Ishikawa (cell line): ENCODE measurements at regions not wholly inside any gene's neighbourhood (a gene's known extent, or its start where the extent isn't known, plus 50 kb on each side); places are given as distances from the start of the nearest gene placed in this dataset.

Experiments used
- CEBPB ChIP-seq: IDR thresholded peaks from 2 replicates; pipeline ENCODE4 v1.6.1; 2012
- CREB1 ChIP-seq: IDR thresholded peaks from 2 replicates; pipeline ENCODE4 v1.6.1; 2012; ENCODE audit warnings: low read depth
- EGR1 ChIP-seq: IDR thresholded peaks from 2 replicates; pipeline ENCODE4 v1.6.1; 2012
- EP300 ChIP-seq: IDR thresholded peaks from 2 replicates; pipeline ENCODE4 v1.6.1; 2012; ENCODE audit warnings: borderline replicate concordance
- FOXM1 ChIP-seq: IDR thresholded peaks from 2 replicates; pipeline ENCODE4 v1.6.1; 2012; ENCODE audit warnings: low read depth, borderline replicate concordance
- MAX ChIP-seq: IDR thresholded peaks from 2 replicates; pipeline ENCODE4 v1.6.1; 2012
- NFIC ChIP-seq: IDR thresholded peaks from 2 replicates; pipeline ENCODE4 v1.6.1; 2012
- RAD21 ChIP-seq: IDR thresholded peaks from 2 replicates; pipeline ENCODE4 v1.6.1; 2012; ENCODE audit warnings: low read depth
- REST ChIP-seq: IDR thresholded peaks from 2 replicates; pipeline ENCODE4 v1.6.1; 2012; ENCODE audit warnings: low read depth, mild to moderate bottlenecking
- TAF1 ChIP-seq: IDR thresholded peaks from 2 replicates; pipeline ENCODE4 v1.6.1; 2012; ENCODE audit warnings: low read depth, mild to moderate bottlenecking
- TCF12 ChIP-seq: IDR thresholded peaks from 2 replicates; pipeline ENCODE4 v1.6.1; 2012; ENCODE audit warnings: low read depth
- TEAD4 ChIP-seq: IDR thresholded peaks from 2 replicates; pipeline ENCODE4 v1.6.1; 2012
- USF1 ChIP-seq: IDR thresholded peaks from 2 replicates; pipeline ENCODE4 v1.6.1; 2012
- YY1 ChIP-seq: IDR thresholded peaks from 2 replicates; pipeline ENCODE4 v1.6.1; 2012; ENCODE audit warnings: low read depth
- ZBTB7A ChIP-seq: IDR thresholded peaks from 2 replicates; pipeline ENCODE4 v1.6.1; 2012; ENCODE audit warnings: low read depth

- TF ChIP-seq CEBPB (no peak), EGR1 (no peak), USF1 (no peak), TCF12 (no peak), RAD21 (no peak), REST (no peak), TEAD4 (no peak), FOXM1 (no peak), MAX (no peak), TAF1 (no peak), EP300 (no peak), YY1 (no peak), NFIC (no peak), CREB1 (no peak)
Measured at GRCh38 chr2:225231900-225232299, 167.6 kb upstream of the NYAP2 start.

- TF ChIP-seq YY1 = no peak
- TF ChIP-seq EP300 = no peak
- TF ChIP-seq CEBPB = no peak
- TF ChIP-seq MAX = no peak
- no peak for TF ChIP-seq RAD21
- no peak for TF ChIP-seq TAF1
- no peak for TF ChIP-seq CREB1
- TF ChIP-seq TCF12 = no peak
- no peak for TF ChIP-seq FOXM1
- TF ChIP-seq REST = no peak
Measured at GRCh38 chr2:225226441-225226840, 173.1 kb upstream of the NYAP2 start.

- TF ChIP-seq NFIC (no peak), FOXM1 (no peak), MAX (no peak), CREB1 (no peak), RAD21 (no peak), ZBTB7A (no peak), YY1 (no peak), CEBPB (no peak), EP300 (no peak), TAF1 (no peak), TEAD4 (no peak), REST (no peak), USF1 (no peak), EGR1 (no peak), TCF12 (no peak)
Measured at GRCh38 chr2:225223301-225223700, 176.2 kb upstream of the NYAP2 start.

GRCh38 chr2:225207471-225207870 lies 165.2 kb upstream of the DOCK10 start:
- TF ChIP-seq CEBPB (no peak), YY1 (no peak), EP300 (no peak), RAD21 (no peak), EGR1 (no peak), TEAD4 (no peak), NFIC (no peak), FOXM1 (no peak), USF1 (no peak), ZBTB7A (no peak), TAF1 (no peak)
